Suprapubic skin (tissue), 4 donors: ENCODE measurements at regions not wholly inside any gene's neighbourhood (a gene's known extent, or its start where the extent isn't known, plus 50 kb on each side); places are given as distances from the start of the nearest gene placed in this dataset.

ENCODE experiments used
- DNase-seq, 2 donors: peaks; one replicate each; pipeline ENCODE4 v3.0.0-alpha.2; 2019; ENCODE audit warnings: low spot score in 2 of 2
- H3K27ac ChIP-seq: fragments of 200-600 bp; sonication (generic); one replicate; pipeline ENCODE4 v1.5.1; 2019
- H3K27me3 ChIP-seq: fragments of 200-600 bp; sonication (generic); one replicate; pipeline ENCODE4 v1.5.1; 2019
- H3K36me3 ChIP-seq: fragments of 200-600 bp; sonication (generic); one replicate; pipeline ENCODE4 v1.5.1; 2019
- H3K4me1 ChIP-seq: fragments of 200-600 bp; sonication (generic); one replicate; pipeline ENCODE4 v1.5.1; 2019
- H3K4me3 ChIP-seq: fragments of 200-600 bp; sonication (generic); one replicate; pipeline ENCODE4 v1.5.1; 2019; ENCODE audit warnings: mild to moderate bottlenecking
- H3K9me3 ChIP-seq: fragments of 200-600 bp; sonication (generic); one replicate; pipeline ENCODE4 v1.5.1; 2019
- CTCF ChIP-seq, 2 donors: fragments of 200-600 bp in 1 of 2; fragments of 450-650 bp in 1 of 2; sonication (generic) in 1 of 2; IDR thresholded peaks; one replicate each; pipeline ENCODE4 v1.5.1; 2016 to 2019; ENCODE audit warnings: antibody characterized with exemption in 2 of 2, mild to moderate bottlenecking in 1 of 2, moderate library complexity in 1 of 2
- EP300 ChIP-seq: sonication (generic); formaldehyde crosslinking; IDR thresholded peaks from one replicate; pipeline ENCODE4 v1.6.1; 2017; ENCODE audit warnings: antibody characterized with exemption
- POLR2A ChIP-seq, 2 donors: fragments of 450-650 bp; IDR thresholded peaks; one replicate each; pipeline ENCODE4 v1.6.1; 2017; ENCODE audit warnings: antibody characterized with exemption in 2 of 2, mild to moderate bottlenecking in 2 of 2, moderate library complexity in 2 of 2
- POLR2AphosphoS5 ChIP-seq, 3 donors: sonication (generic); formaldehyde crosslinking; IDR thresholded peaks; one replicate each; pipeline ENCODE4 v1.6.1; 2017; ENCODE audit warnings: antibody characterized with exemption in 3 of 3
- WGBS: methylation state at CpG from one replicate; pipeline ENCODE4 v1.1.5; 2018; 5-methylcytosine and 5-hydroxymethylcytosine counted together

- no peak for DNase-seq
- no peaks in the 10 kb centered on the region for H3K4me1 ChIP-seq
- no peak overlapping the region for H3K27ac ChIP-seq
- no peak overlapping the region for H3K4me3 ChIP-seq
- H3K36me3 ChIP-seq = no peaks in the 10 kb centered on the region
- H3K9me3 ChIP-seq = no peaks in the 10 kb centered on the region
- 37% methylated on average over 3 of the region's 3 CpGs for WGBS
- H3K27me3 ChIP-seq = no peaks in the 10 kb centered on the region
- TF ChIP-seq POLR2AphosphoS5 (IDR thresholded peaks at IDR 0.05) (no peak), CTCF (IDR thresholded peaks at IDR 0.05) (no peak), EP300 (no peak), POLR2A (IDR thresholded peaks at IDR 0.05) (no peak)
Measured at GRCh38 chr5:98193921-98194760, 579.3 kb upstream of the RGMB start.

- TF ChIP-seq POLR2AphosphoS5 (IDR thresholded peaks at IDR 0.05) (no peak), EP300 (no peak), CTCF (IDR thresholded peaks at IDR 0.05) (no peak), POLR2A (IDR thresholded peaks at IDR 0.05) (no peak)
- no peaks in the 10 kb centered on the region for H3K27me3 ChIP-seq
- no peak for DNase-seq
- no peaks in the 10 kb centered on the region for H3K36me3 ChIP-seq
- WGBS = 40% methylated on average over 9 of the region's 9 CpGs
- H3K4me3 ChIP-seq = no peak overlapping the region
- no peaks in the 10 kb centered on the region for H3K4me1 ChIP-seq
- no peak overlapping the region for H3K27ac ChIP-seq
- H3K9me3 ChIP-seq = no peaks in the 10 kb centered on the region
Measured at GRCh38 chr5:98200726-98201541, 572.5 kb upstream of the RGMB start.

- no peak for TF ChIP-seq CTCF (IDR thresholded peaks at IDR 0.05)
- no peak for TF ChIP-seq EP300
- TF ChIP-seq POLR2AphosphoS5 (IDR thresholded peaks at IDR 0.05) = no peak
- TF ChIP-seq POLR2A (IDR thresholded peaks at IDR 0.05) = no peak
- Histone ChIP-seq H3K27ac (no peak overlapping the region), H3K36me3 (no peaks in the 10 kb centered on the region), H3K27me3 (no peaks in the 10 kb centered on the region), H3K9me3 (no peaks in the 10 kb centered on the region), H3K4me3 (no peak overlapping the region), H3K4me1 (no peaks in the 10 kb centered on the region)
- WGBS = 67% methylated on average over 1 of the region's 1 CpG
- DNase-seq = no peak
Measured at GRCh38 chr5:98204798-98205197, 568.7 kb upstream of the RGMB start.

GRCh38 chr5:98205691-98206461 is 567.6 kb upstream of the RGMB start:
- Histone ChIP-seq H3K4me1 (no peaks in the 10 kb centered on the region), H3K36me3 (no peaks in the 10 kb centered on the region), H3K9me3 (no peaks in the 10 kb centered on the region), H3K4me3 (no peak overlapping the region), H3K27me3 (no peaks in the 10 kb centered on the region), H3K27ac (no peak overlapping the region)
- no peak for TF ChIP-seq EP300
- DNase-seq = no peak
- WGBS = 51% methylated on average over 2 of the region's 2 CpGs

- Histone ChIP-seq H3K4me1 (no peaks in the 10 kb centered on the region), H3K4me3 (no peak overlapping the region), H3K9me3 (no peaks in the 10 kb centered on the region), H3K27me3 (no peaks in the 10 kb centered on the region), H3K36me3 (no peaks in the 10 kb centered on the region), H3K27ac (no peak overlapping the region)
- TF ChIP-seq CTCF (IDR thresholded peaks at IDR 0.05) = no peak
- no peak for TF ChIP-seq POLR2A (IDR thresholded peaks at IDR 0.05)
- no peak for TF ChIP-seq POLR2AphosphoS5 (IDR thresholded peaks at IDR 0.05)
- no peak for TF ChIP-seq EP300
- DNase-seq = no peak
- WGBS = 42% methylated on average over 2 of the region's 2 CpGs
Measured at GRCh38 chr5:98206566-98206965, 566.9 kb upstream of the RGMB start.
